K562 (cell line): ENCODE measurements at regions not wholly inside any gene's neighbourhood (a gene's known extent, or its start where the extent isn't known, plus 50 kb on each side); places are given as distances from the start of the nearest gene placed in this dataset.

ENCODE experiments used
- ATAC-seq: fragments of 200-7000 bp; cut with Tn5 transposase; 3 replicates; pipeline ENCODE4 v1.9.1; 2020; ENCODE audit warnings: moderate library complexity
- BruUV-seq: library from RNA; stranded (reverse); fragments of 400-500 nt; replicated peaks from 2 replicates; lab custom pipeline; 2021; lab: Mats Ljungman, UMichigan
- CTCF ChIA-PET: fragments of 300-600 bp; formaldehyde crosslinking; extraction: SDS; loops from one replicate; lab custom pipeline; 2021; ENCODE audit warnings: low intra/inter-chr PET ratio; lab: Yijun Ruan, JAX
- POLR2A ChIA-PET: fragments of 300-600, 350-650 bp; sonication (Branson Sonifier 250); formaldehyde crosslinking; extraction: SDS; loops from one replicate; lab custom pipeline; 2021; ENCODE audit warnings: antibody characterized with exemption, inconsistent platforms; lab: Yijun Ruan, JAX
- DNase-seq, 4 experiments: peaks; one replicate each; pipeline versions ENCODE4 v3.0.0 to v3.0.0-alpha.2; 2011 to 2018; ENCODE audit warnings: low spot score in 3 of 4, mixed read lengths in 3 of 4; ENCODE audit errors: extremely low read depth in 1 of 4
- FAIRE-seq: peaks from 2 replicates; lab custom pipeline; 2011; peaks lifted over from hg19 to GRCh38; lab: Jason Lieb, UNC
- H2AFZ ChIP-seq: 2 replicates; pipeline ENCODE4 v1.6.0; 2011; ENCODE audit warnings: low read depth, low read length, control low read depth, inconsistent platforms
- H3K27ac ChIP-seq: fragments of 200-600 bp; 3 replicates; pipeline ENCODE4 v1.8.0; 2011; ENCODE audit warnings: low read depth, mild to moderate bottlenecking, control low read depth, inconsistent platforms, low read length, moderate library complexity, mixed read lengths; ENCODE audit errors: extremely low read depth
- H3K27me3 ChIP-seq, 2 experiments: fragments of 300-600 bp in 1 of 2; 2 replicates in 1 of 2; 3 replicates in 1 of 2; pipeline versions ENCODE4 v1.6.0 to v1.8.0; 2011; ENCODE audit warnings: inconsistent platforms in 2 of 2, low read length in 2 of 2, mild to moderate bottlenecking in 1 of 2, mixed read lengths in 1 of 2, moderate library complexity in 1 of 2; ENCODE audit not compliant: control insufficient read depth in 2 of 2, insufficient read depth in 2 of 2
- H3K36me3 ChIP-seq: fragments of 300-600 bp; 3 replicates; pipeline ENCODE4 v1.8.0; 2011; ENCODE audit warnings: mild to moderate bottlenecking, low read length, inconsistent platforms; ENCODE audit not compliant: control insufficient read depth, insufficient read depth
- H3K4me1 ChIP-seq, 2 experiments: fragments of 200-600 bp in 1 of 2; replicated peaks in 1 of 2; 2 replicates in 1 of 2; 3 replicates in 1 of 2; pipeline versions ENCODE4 v1.5.1 to v1.8.0; 2011; ENCODE audit warnings: inconsistent platforms in 2 of 2, low read length in 2 of 2, mild to moderate bottlenecking in 1 of 2, mixed read lengths in 1 of 2, moderate library complexity in 1 of 2; ENCODE audit not compliant: control insufficient read depth in 2 of 2, insufficient read depth in 2 of 2
- H3K4me2 ChIP-seq: 2 replicates; pipeline ENCODE4 v1.6.1; 2011; ENCODE audit warnings: low read length, control low read depth, inconsistent platforms, mixed read lengths; ENCODE audit not compliant: insufficient read depth
- H3K4me3 ChIP-seq: fragments of 200-600 bp; sonication (generic), shearing (Covaris generic); 2 replicates; pipeline ENCODE4 v1.5.1; 2016; ENCODE audit warnings: control low read depth, inconsistent platforms
- H3K79me2 ChIP-seq: fragments of 200-600 bp; 3 replicates; pipeline ENCODE4 v1.8.0; 2011; ENCODE audit warnings: low read length, inconsistent platforms; ENCODE audit not compliant: control insufficient read depth, insufficient read depth
- H3K9ac ChIP-seq, 2 experiments: 2 replicates each; pipeline versions ENCODE4 v1.6.0 to v1.6.1; 2011; ENCODE audit warnings: low read depth in 2 of 2, low read length in 2 of 2, control low read depth in 1 of 2, inconsistent platforms in 1 of 2, mild to moderate bottlenecking in 1 of 2, mixed read lengths in 1 of 2; ENCODE audit not compliant: insufficient read depth in 1 of 2
- H3K9me1 ChIP-seq: one replicate; pipeline ENCODE4 v1.6.0; 2011; ENCODE audit warnings: inconsistent platforms, mild to moderate bottlenecking, low read length, moderate library complexity; ENCODE audit not compliant: control insufficient read depth, insufficient read depth
- H3K9me3 ChIP-seq: replicated peaks from 2 replicates; pipeline ENCODE4 v1.5.1; 2011; ENCODE audit warnings: low read depth, low read length, inconsistent platforms; ENCODE audit not compliant: control insufficient read depth, insufficient read depth
- H4K20me1 ChIP-seq: replicated peaks from 2 replicates; pipeline ENCODE4 v1.6.1; 2011; ENCODE audit warnings: low read length, inconsistent platforms, mixed read lengths; ENCODE audit not compliant: control insufficient read depth, insufficient read depth
- REST ChIP-seq, 2 experiments: fragments of 450-650 bp; formaldehyde crosslinking in 1 of 2; IDR thresholded peaks; 2 replicates each; pipeline versions ENCODE4 v1.4.0 to v1.6.1; 2014 to 2020; ENCODE audit warnings: mild to moderate bottlenecking in 2 of 2, borderline replicate concordance in 1 of 2, low read depth in 1 of 2
- ZNF431 ChIP-seq: sonication (generic); formaldehyde crosslinking; IDR thresholded peaks from 2 replicates; pipeline ENCODE4 v1.8.0; 2022; ENCODE audit warnings: mild to moderate bottlenecking, missing genetic modification reagents
- in situ Hi-C: fragments of 300-500 bp; cut with MboI; formaldehyde crosslinking; loops from 4 replicates; pipeline ENCODE4 v1.15.0; 2018; ENCODE audit warnings: inconsistent platforms, mixed read lengths
- intact Hi-C: fragments of 100-400 bp; cut with micrococcal nuclease; formaldehyde crosslinking; loops from 2 replicates; pipeline ENCODE4 v1.14.2; 2022

- H3K36me3 ChIP-seq, result no peaks in the 10 kb centered on the region
- FAIRE-seq (no peak), ATAC-seq (no peak), DNase-seq (no peak)
- no peak overlapping the region for H3K4me2 ChIP-seq
- no peak overlapping the region for H3K9ac ChIP-seq
- in situ Hi-C loops, result no loop called here
- H3K27me3 ChIP-seq, result no peaks in the 10 kb centered on the region; a peak in 1 of 5 replicates
- POLR2A ChIA-PET, result no interaction called here
- H3K9me1 ChIP-seq, result no peaks in the 10 kb centered on the region
- no peaks in the 10 kb centered on the region for H4K20me1 ChIP-seq
- no peaks in the 10 kb centered on the region for H3K4me1 ChIP-seq
- H2AFZ ChIP-seq, result no peak overlapping the region
- no peaks in the 10 kb centered on the region for H3K9me3 ChIP-seq
- no peak overlapping the region for H3K4me3 ChIP-seq
- CTCF ChIA-PET, result no interaction called here
- TF ChIP-seq ZNF431, result no peak
- peak; percentile 25; the same call in 1 of the 2 replicates for TF ChIP-seq REST (IDR thresholded peaks at IDR 0.05; ENCODE audit: borderline replicate concordance)
- TF ChIP-seq REST (CRISPR knock-in tag; IDR thresholded peaks at IDR 0.05; ENCODE audit: low read depth), result no peak
- TF ChIP-seq, all 486 proteins: peak for 1
- H3K27ac ChIP-seq, result no peak overlapping the region
- intact Hi-C loops, result no loop called here
- BruUV-seq, result no TSS peak
- H3K79me2 ChIP-seq, result no peaks in the 10 kb centered on the region
Observed at GRCh38 chr5:136763548-136763947, 398.2 kb upstream of the TRPC7 start.
